ENCODE measurements at regions not wholly inside any gene's neighbourhood (a gene's known extent, or its start where the extent isn't known, plus 50 kb on each side); places are given as distances from the start of the nearest gene placed in this dataset.

DNA sequence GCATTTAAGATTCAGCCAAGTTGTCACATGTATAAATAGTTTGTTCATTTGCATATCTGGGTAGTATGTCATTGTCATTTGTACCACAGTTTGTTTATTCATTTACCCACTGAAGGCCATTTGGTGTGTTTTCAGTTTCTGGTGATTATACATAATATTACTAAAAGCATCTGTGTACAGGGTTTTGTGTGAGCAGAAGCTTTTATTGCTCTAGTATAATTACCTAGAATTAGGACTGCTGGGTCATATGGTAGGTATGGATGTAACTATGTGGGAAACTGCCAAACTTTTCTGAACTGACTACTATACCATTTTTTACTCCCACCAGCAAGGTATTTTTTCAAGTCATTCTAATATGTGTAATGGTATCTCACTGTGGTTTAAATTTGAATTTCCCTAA is 584.0 kb upstream of the GHITM start:
- TF ChIP-seq, protein P1, sequence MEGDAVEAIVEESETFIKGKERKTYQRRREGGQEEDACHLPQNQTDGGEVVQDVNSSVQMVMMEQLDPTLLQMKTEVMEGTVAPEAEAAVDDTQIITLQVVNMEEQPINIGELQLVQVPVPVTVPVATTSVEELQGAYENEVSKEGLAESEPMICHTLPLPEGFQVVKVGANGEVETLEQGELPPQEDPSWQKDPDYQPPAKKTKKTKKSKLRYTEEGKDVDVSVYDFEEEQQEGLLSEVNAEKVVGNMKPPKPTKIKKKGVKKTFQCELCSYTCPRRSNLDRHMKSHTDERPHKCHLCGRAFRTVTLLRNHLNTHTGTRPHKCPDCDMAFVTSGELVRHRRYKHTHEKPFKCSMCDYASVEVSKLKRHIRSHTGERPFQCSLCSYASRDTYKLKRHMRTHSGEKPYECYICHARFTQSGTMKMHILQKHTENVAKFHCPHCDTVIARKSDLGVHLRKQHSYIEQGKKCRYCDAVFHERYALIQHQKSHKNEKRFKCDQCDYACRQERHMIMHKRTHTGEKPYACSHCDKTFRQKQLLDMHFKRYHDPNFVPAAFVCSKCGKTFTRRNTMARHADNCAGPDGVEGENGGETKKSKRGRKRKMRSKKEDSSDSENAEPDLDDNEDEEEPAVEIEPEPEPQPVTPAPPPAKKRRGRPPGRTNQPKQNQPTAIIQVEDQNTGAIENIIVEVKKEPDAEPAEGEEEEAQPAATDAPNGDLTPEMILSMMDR (IDR thresholded peaks at IDR 0.05; ENCODE audit: low read depth, low read length): no peak
- H3K27me3 ChIP-seq: no peaks in the 10 kb centered on the region
- H3K9me3 ChIP-seq: no peaks in the 10 kb centered on the region
- no peak overlapping the region for H3K4me3 ChIP-seq (ENCODE audit: low read depth, low read length)
- H3K36me3 ChIP-seq: no peaks in the 10 kb centered on the region
- DNase-seq: no peak
- H3K4me1 ChIP-seq: peaks cover 3% of the 10 kb centered on the region; the same call in 1 of the 2 replicates

DNA sequence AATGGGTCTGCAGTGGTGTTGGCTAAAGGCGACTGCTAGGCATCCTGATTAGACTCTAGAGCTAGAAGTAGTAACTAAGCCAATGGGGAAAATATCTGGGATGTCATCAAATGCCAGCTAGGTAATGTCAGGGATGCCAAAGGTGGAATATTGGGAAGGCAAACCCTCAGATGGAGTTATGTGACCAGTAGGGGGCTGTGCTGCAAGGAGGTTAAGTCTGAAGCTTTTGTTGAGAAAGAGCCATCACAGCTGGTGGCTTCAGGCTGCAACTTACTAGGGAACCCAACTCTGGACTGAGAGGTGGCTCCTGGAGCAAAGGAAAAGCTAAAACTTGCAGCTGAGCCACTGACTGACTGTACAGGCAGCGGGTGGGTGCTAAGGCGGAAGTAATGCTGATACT is 576.9 kb upstream of the GHITM start:
- DNase-seq: no peak
- Histone ChIP-seq H3K9me3 (no peaks in the 10 kb centered on the region), H3K4me3 (ENCODE audit: low read depth, low read length) (no peak overlapping the region), H3K4me1 (peaks cover 11% of the 10 kb centered on the region), H3K36me3 (no peaks in the 10 kb centered on the region), H3K27me3 (no peaks in the 10 kb centered on the region)
- TF ChIP-seq, protein P1 (IDR thresholded peaks at IDR 0.05; ENCODE audit: low read depth, low read length): peak; percentile 34

DNA sequence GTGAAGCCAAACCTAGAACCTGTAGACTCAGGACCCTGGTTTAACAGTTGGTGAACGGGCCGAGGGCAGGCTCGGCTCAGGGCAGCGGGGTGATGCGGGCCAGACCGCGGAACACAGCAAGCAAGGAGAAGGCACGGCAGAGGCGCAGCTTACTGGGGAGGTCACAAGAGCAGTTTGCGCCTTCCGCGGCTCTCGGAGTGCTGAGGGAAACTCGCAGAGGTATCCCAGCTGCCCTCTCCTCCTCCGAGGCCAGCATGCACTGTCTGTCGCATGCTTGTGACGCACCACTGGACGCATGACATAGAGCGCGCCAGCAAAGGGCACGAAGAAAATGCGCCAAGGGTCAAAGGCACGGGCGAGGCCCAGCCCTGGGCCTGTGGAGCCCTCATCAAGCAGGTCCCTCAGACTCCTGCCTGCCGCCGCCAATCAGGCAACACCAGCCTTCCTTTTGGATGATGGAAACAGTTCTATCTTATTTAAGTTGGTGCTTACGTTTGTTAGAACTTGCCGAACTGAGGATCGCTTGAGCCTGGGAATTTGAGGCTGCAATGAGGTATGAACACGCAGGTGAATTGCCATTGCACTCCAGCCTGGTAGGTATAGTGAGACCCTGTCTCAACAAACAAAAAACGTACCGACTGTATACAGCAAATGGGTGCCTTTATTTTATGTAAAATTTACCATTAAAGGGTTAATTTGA is 574.3 kb upstream of the GHITM start:
- DNase-seq: no peak

DNA sequence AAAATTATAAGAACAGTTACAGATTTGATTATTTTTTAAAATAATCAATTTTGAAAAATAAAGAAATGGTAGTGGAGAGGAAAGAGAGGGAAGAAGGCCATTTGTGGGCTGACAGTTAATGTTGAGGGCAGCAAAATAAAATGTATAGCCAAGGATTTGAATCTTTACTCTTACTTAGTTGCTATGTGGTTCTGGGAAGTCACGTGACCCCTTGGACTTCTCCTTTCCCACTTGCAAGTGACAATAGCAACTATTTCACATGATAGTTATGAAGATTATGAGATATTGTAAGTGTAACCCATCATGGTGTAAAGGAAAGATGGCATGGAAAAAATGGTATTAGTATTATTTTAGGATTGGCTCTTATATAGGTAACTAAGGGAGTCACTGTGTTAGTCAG is 567.3 kb upstream of the GHITM start:
- Histone ChIP-seq H3K9me3 (no peaks in the 10 kb centered on the region), H3K4me3 (ENCODE audit: low read depth, low read length) (no peak overlapping the region), H3K4me1 (no peaks in the 10 kb centered on the region), H3K27me3 (no peaks in the 10 kb centered on the region), H3K36me3 (no peaks in the 10 kb centered on the region)
- TF ChIP-seq, protein P1 (IDR thresholded peaks at IDR 0.05; ENCODE audit: low read depth, low read length): no peak
- DNase-seq: no peak

More for the DNA sequence above, 574.3 kb upstream of the GHITM start:
- Histone ChIP-seq H3K4me1 (peaks cover 10% of the 10 kb centered on the region), H3K4me3 (ENCODE audit: low read depth, low read length) (no peak overlapping the region), H3K9me3 (no peaks in the 10 kb centered on the region), H3K27me3 (no peaks in the 10 kb centered on the region), H3K36me3 (no peaks in the 10 kb centered on the region)
- TF ChIP-seq, protein P1 (IDR thresholded peaks at IDR 0.05; ENCODE audit: low read depth, low read length): no peak

DNA sequence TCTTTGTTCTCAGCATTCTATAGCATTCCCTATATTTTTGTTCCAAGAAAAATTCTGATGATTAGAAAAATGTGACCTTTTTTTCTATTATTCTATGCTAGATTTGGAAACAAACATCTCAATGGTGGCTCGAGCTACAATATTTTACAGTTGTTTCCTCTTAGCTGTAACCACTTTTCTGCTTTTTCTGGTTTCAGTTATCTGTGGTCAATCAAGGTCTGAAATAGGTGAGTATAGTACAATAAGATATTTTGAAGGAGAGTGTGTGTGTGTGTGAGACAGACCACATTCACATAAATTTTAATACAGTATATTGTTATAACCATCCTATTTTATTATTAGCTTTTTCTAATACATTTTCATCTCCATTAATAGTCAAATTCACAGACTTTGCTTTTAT is 564.5 kb upstream of the GHITM start:
- no peaks in the 10 kb centered on the region; the same call in 1 of the 2 replicates for H3K4me1 ChIP-seq
- no peak overlapping the region for H3K4me3 ChIP-seq (ENCODE audit: low read depth, low read length)
- no peak for DNase-seq
- no peaks in the 10 kb centered on the region for H3K36me3 ChIP-seq
- no peaks in the 10 kb centered on the region for H3K9me3 ChIP-seq
- TF ChIP-seq, protein P1 (IDR thresholded peaks at IDR 0.05; ENCODE audit: low read depth, low read length): no peak
- H3K27me3 ChIP-seq: no peaks in the 10 kb centered on the region

DNA sequence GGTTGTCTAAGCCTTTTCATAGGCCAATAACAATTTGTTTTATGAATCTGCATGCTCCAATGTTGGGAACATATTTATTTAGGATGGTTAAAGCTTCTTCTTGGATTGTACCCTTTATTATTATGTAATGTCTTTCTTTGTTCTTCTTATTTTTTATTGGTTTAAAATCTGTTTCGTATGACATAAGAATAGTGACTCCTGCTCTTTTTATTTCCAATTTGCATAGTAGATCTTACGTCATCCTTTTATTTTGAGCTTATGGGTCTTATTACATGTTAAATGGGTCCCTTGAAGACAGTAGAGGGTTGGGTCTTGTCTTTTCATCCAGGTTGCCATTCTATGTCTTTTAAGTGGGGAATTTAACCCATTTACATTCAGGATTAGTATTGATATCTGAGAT is 561.9 kb upstream of the GHITM start:
- TF ChIP-seq, protein P1 (IDR thresholded peaks at IDR 0.05; ENCODE audit: low read depth, low read length): no peak
- Histone ChIP-seq H3K4me3 (ENCODE audit: low read depth, low read length) (no peak overlapping the region), H3K9me3 (no peaks in the 10 kb centered on the region), H3K27me3 (no peaks in the 10 kb centered on the region), H3K4me1 (peaks cover 10% of the 10 kb centered on the region), H3K36me3 (no peaks in the 10 kb centered on the region)
- no peak for DNase-seq

Data from BE2C (cell line).